ENCODE measurements at regions not wholly inside any gene's neighbourhood (a gene's known extent, or its start where the extent isn't known, plus 50 kb on each side); places are given as distances from the start of the nearest gene placed in this dataset.

DNA sequence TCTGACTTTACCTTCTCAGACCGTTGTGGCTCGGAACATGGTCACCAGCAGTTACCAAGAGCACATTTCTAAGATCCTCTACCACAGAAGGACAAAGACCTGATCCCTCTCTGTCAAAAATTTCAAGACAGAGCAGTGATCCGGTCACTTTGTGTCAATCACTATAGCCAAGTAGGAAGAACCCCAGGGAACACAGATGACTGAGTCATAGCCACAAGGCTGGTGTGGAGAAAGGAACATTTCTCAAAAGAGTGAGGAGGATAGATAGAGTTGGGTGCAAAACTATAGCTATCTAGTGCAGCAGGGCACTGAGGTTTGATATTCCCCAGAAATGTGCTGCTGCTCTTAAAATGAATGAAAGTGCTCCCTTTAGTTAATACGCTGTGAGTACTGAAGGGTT lies 130.7 kb upstream of the SMIM23 start:
- DNase-seq = no peak
- Histone ChIP-seq H3K9me3 (no peaks in the 10 kb centered on the region), H3K4me1 (no peaks in the 10 kb centered on the region), H3K36me3 (no peaks in the 10 kb centered on the region), H3K27me3 (no peaks in the 10 kb centered on the region), H3K4me3 (no peak overlapping the region), H3K27ac (no peak overlapping the region)
- TF ChIP-seq CTCF (IDR thresholded peaks at IDR 0.05) = no peak
- no peak for TF ChIP-seq POLR2A (IDR thresholded peaks at IDR 0.05)
- WGBS (ENCODE audit: insufficient coverage, low coverage, low lambda C conversion rate, missing lambda C conversion rate) = 53% methylated on average over 4 of the region's 4 CpGs
- ATAC-seq = no peak
- intact Hi-C loops (cut with DNase I) = no loop called here

DNA sequence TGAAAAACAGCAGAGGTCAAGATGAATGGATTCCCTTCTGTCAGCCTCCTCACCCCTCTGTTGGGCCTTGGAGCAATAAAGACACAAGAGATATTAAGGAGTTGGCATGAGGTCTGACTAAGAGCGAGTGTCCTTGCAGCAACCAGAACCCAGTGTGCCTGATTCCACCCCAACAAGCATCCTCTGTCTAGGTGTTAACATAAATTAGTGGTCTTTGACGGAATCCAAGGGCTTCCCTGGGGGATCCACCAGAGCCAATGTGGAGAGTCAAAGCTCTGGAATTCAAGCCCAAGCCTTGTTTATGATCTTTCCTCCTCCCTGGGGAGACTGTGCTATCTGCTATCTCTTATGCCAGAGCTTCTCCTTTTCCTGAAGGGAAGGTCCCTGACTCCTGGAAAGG lies 128.1 kb upstream of the SMIM23 start:
- TF ChIP-seq CTCF (IDR thresholded peaks at IDR 0.05) (no peak), POLR2A (IDR thresholded peaks at IDR 0.05) (no peak)
- ATAC-seq = no peak

DNA sequence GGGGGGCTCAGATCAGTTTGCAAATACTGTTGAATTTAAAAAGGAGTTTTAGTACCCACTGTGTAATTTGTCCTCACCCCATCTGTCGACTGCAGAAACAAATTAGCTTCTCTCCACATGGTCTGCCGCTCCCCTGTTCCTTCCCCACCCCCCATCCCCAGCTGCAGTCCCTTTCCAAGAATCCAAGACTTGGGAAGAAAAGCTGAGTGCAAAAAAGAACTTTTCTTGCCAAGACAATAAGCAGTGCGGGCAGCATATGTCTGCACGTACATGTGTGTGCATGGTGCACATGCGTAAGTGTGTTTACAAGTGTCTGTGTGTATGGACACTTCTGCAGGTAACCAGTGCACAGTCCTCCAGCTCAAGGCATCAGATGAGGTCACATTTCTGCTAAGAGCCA lies 125.7 kb upstream of the SMIM23 start:
- H3K27ac ChIP-seq = no peak overlapping the region
- H3K9me3 ChIP-seq = no peaks in the 10 kb centered on the region
- H3K27me3 ChIP-seq = no peaks in the 10 kb centered on the region
- WGBS (ENCODE audit: insufficient coverage, low coverage, low lambda C conversion rate, missing lambda C conversion rate) = 91% methylated on average over 5 of the region's 5 CpGs
- TF ChIP-seq POLR2A (IDR thresholded peaks at IDR 0.05) (no peak), CTCF (IDR thresholded peaks at IDR 0.05) (no peak)
- no peaks in the 10 kb centered on the region for H3K36me3 ChIP-seq
- no peaks in the 10 kb centered on the region for H3K4me1 ChIP-seq
- ATAC-seq (no peak), DNase-seq (no peak)
- intact Hi-C loops (cut with DNase I) = no loop called here
- no peak overlapping the region for H3K4me3 ChIP-seq

More for the DNA sequence above, 128.1 kb upstream of the SMIM23 start:
- no peak for DNase-seq
- no peaks in the 10 kb centered on the region for H3K27me3 ChIP-seq
- intact Hi-C loops (cut with DNase I) = no loop called here
- no peaks in the 10 kb centered on the region for H3K4me1 ChIP-seq
- no peaks in the 10 kb centered on the region for H3K36me3 ChIP-seq
- H3K4me3 ChIP-seq = no peak overlapping the region
- H3K9me3 ChIP-seq = no peaks in the 10 kb centered on the region
- WGBS (ENCODE audit: insufficient coverage, low coverage, low lambda C conversion rate, missing lambda C conversion rate) = 67% methylated on average over 1 of the region's 2 CpGs
- H3K27ac ChIP-seq = no peak overlapping the region

DNA sequence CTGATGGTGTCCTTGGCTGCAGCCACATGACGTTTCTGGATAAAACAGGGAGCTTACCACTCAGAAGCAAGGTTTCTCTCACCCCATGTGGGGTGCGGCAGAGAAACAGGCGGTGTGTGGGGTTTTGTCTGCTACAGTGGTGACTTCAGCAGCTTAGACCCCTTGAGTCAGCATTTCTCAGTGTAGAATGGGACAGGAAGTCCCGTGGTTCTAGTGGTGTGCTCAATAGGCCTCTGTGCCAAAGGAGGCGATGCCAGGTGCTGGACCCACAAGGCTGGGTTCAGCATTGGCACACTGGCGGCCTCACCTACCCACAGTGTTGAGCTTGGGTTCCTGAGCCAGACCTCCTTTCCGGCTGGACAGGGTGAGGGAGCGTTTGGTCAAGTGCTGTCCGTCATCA lies 125.2 kb upstream of the SMIM23 start:
- H3K36me3 ChIP-seq = no peaks in the 10 kb centered on the region
- intact Hi-C loops (cut with DNase I) = no loop called here
- H3K4me3 ChIP-seq = no peak overlapping the region
- no peaks in the 10 kb centered on the region for H3K27me3 ChIP-seq
- no peak overlapping the region for H3K27ac ChIP-seq
- no peaks in the 10 kb centered on the region for H3K9me3 ChIP-seq
- 32% methylated on average over 3 of the region's 9 CpGs for WGBS (ENCODE audit: insufficient coverage, low coverage, low lambda C conversion rate, missing lambda C conversion rate)
- ATAC-seq (peak in 3 of 4 donors; percentile 33 to 46 (median 41)), DNase-seq (no peak)
- TF ChIP-seq POLR2A (IDR thresholded peaks at IDR 0.05) (no peak), CTCF (IDR thresholded peaks at IDR 0.05) (no peak)
- no peaks in the 10 kb centered on the region for H3K4me1 ChIP-seq

DNA sequence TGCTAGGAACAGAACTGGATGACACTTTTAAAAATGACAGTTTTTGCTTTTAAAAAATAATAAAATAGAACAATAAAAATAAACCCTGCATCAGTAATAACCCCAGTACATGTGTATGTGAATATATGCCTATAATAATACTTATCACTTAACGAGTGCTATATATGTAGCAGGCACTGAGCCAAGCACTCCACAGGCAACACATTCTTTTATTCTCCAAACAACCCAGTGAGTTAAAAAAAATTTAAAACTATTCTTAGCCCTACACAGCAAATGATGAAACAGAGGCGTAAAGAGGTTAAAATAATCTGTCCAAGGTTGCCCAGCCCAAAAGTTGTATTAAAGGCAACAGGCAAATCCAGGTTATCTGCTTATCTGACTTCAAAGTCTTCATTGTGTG lies 124.5 kb upstream of the SMIM23 start:
- H3K27me3 ChIP-seq = no peaks in the 10 kb centered on the region
- 78% methylated on average over 2 of the region's 2 CpGs for whole genome bisulfite sequencing (ENCODE audit: insufficient coverage, low coverage, low lambda C conversion rate, missing lambda C conversion rate)

More for the DNA sequence above, 124.5 kb upstream of the SMIM23 start:
- H3K27ac ChIP-seq = no peak overlapping the region
- no peak overlapping the region for H3K4me3 ChIP-seq
- no peaks in the 10 kb centered on the region for H3K9me3 ChIP-seq
- H3K4me1 ChIP-seq = no peaks in the 10 kb centered on the region
- no peak for DNase-seq
- intact Hi-C loops (cut with DNase I) = no loop called here
- TF ChIP-seq POLR2A (IDR thresholded peaks at IDR 0.05) = no peak
- TF ChIP-seq CTCF (IDR thresholded peaks at IDR 0.05) = no peak
- no peaks in the 10 kb centered on the region for H3K36me3 ChIP-seq
- ATAC-seq = no peak

Data from right lobe of liver (tissue), 6 donors.